HepG2 (cell line): ENCODE measurements at regions not wholly inside any gene's neighbourhood (a gene's known extent, or its start where the extent isn't known, plus 50 kb on each side); places are given as distances from the start of the nearest gene placed in this dataset.

ENCODE experiments used
- ATAC-seq: fragments of 200-7000 bp; cut with Tn5 transposase; 3 replicates; pipeline ENCODE4 v1.9.1; 2020; ENCODE audit warnings: mild to moderate bottlenecking, moderate library complexity
- BruUV-seq: library from RNA; stranded (reverse); fragments of 400-500 nt; replicated peaks from 2 replicates; lab custom pipeline; 2021; lab: Mats Ljungman, UMichigan
- CTCF ChIA-PET: fragments of 300-600 bp; formaldehyde crosslinking; extraction: SDS; loops from one replicate; lab custom pipeline; 2021; ENCODE audit warnings: low total read pairs, inconsistent platforms, low intra/inter-chr PET ratio; lab: Yijun Ruan, JAX
- POLR2A ChIA-PET: fragments of 350-600 bp; sonication (Branson Sonifier 250); formaldehyde crosslinking; loops from one replicate; lab custom pipeline; 2020; ENCODE audit warnings: antibody characterized with exemption, inconsistent platforms; lab: Yijun Ruan, JAX
- DNase-seq: peaks from one replicate; pipeline ENCODE4 v3.0.0-alpha.2; 2015; ENCODE audit warnings: low spot score
- FAIRE-seq: peaks from 3 replicates; lab custom pipeline; 2011; peaks lifted over from hg19 to GRCh38; lab: Jason Lieb, UNC
- H2AFZ ChIP-seq: one replicate; pipeline ENCODE4 v1.6.1; 2011; ENCODE audit warnings: low read length, inconsistent platforms
- H3K27ac ChIP-seq: fragments of 300-600 bp; 3 replicates; pipeline ENCODE4 v1.8.0; 2011; ENCODE audit warnings: mixed run types, mild to moderate bottlenecking, mixed read lengths, low read length, inconsistent platforms; ENCODE audit not compliant: insufficient read depth; ENCODE audit errors: extremely low read length
- H3K27me3 ChIP-seq, 2 experiments: fragments of 200-600 bp in 1 of 2; 2 replicates in 1 of 2; 3 replicates in 1 of 2; pipeline versions ENCODE4 v1.6.0 to v1.8.0; 2011; ENCODE audit warnings: low read length in 2 of 2, mild to moderate bottlenecking in 2 of 2, moderate library complexity in 2 of 2, inconsistent platforms in 1 of 2; ENCODE audit not compliant: insufficient read depth in 2 of 2, control insufficient read depth in 1 of 2
- H3K36me3 ChIP-seq, 2 experiments: fragments of 200-600 bp in 1 of 2; replicated peaks in 1 of 2; 2 replicates in 1 of 2; 3 replicates in 1 of 2; pipeline versions ENCODE4 v1.5.1 to v1.8.0; 2011; ENCODE audit warnings: low read length in 2 of 2, inconsistent platforms in 1 of 2; ENCODE audit not compliant: insufficient read depth in 2 of 2, control insufficient read depth in 1 of 2
- H3K4me1 ChIP-seq: 2 replicates; pipeline ENCODE4 v1.5.1; 2012; ENCODE audit warnings: low read length, inconsistent platforms; ENCODE audit not compliant: insufficient read depth
- H3K4me2 ChIP-seq: 2 replicates; pipeline ENCODE4 v1.6.0; 2011; ENCODE audit warnings: low read depth, low read length, inconsistent platforms
- H3K4me3 ChIP-seq, 3 experiments: fragments of 200-600 bp in 1 of 3; sonication (generic), shearing (Covaris generic) in 1 of 3; replicated peaks in 1 of 3; 2 replicates each; pipeline ENCODE4 v1.5.1; 2011 to 2016; ENCODE audit warnings: low read length in 3 of 3, inconsistent platforms in 2 of 3, low read depth in 2 of 3, mild to moderate bottlenecking in 2 of 3, control low read depth in 1 of 3, mixed read lengths in 1 of 3; ENCODE audit not compliant: insufficient read depth in 1 of 3
- H3K79me2 ChIP-seq: one replicate; pipeline ENCODE4 v1.6.1; 2011; ENCODE audit warnings: low read length, inconsistent platforms; ENCODE audit not compliant: insufficient read depth
- H3K9ac ChIP-seq: 2 replicates; pipeline ENCODE4 v1.6.0; 2011; ENCODE audit warnings: mild to moderate bottlenecking, low read depth, low read length, inconsistent platforms; ENCODE audit not compliant: insufficient read depth
- H3K9me3 ChIP-seq: 2 replicates; pipeline ENCODE4 v1.5.1; 2012; ENCODE audit warnings: mild to moderate bottlenecking, low read length
- H4K20me1 ChIP-seq: 2 replicates; pipeline ENCODE4 v1.6.0; 2011; ENCODE audit warnings: inconsistent platforms, mild to moderate bottlenecking, low read length, moderate library complexity; ENCODE audit not compliant: insufficient read depth
- FOXC1 ChIP-seq: sonication (generic); formaldehyde crosslinking; IDR thresholded peaks from 2 replicates; pipeline ENCODE4 v1.8.0; 2022; ENCODE audit warnings: mild to moderate bottlenecking, missing genetic modification reagents, borderline replicate concordance
- HINFP ChIP-seq: sonication (generic); formaldehyde crosslinking; IDR thresholded peaks from 2 replicates; pipeline ENCODE4 v1.4.0; 2020; ENCODE audit warnings: low read depth, mild to moderate bottlenecking, missing genetic modification reagents
- MAFG ChIP-seq: sonication (generic); formaldehyde crosslinking; IDR thresholded peaks from 2 replicates; pipeline ENCODE4 v1.5.1; 2020; ENCODE audit warnings: mild to moderate bottlenecking, missing genetic modification reagents
- NFATC3 ChIP-seq: sonication (generic); formaldehyde crosslinking; IDR thresholded peaks from 2 replicates; pipeline ENCODE4 v1.5.1; 2020; ENCODE audit warnings: mild to moderate bottlenecking, missing genetic modification reagents
- NFRKB ChIP-seq: fragments of 450-650 bp; IDR thresholded peaks from 2 replicates; pipeline ENCODE4 v1.6.1; 2017
- PHF20 ChIP-seq: sonication (generic); formaldehyde crosslinking; IDR thresholded peaks from 2 replicates; pipeline ENCODE4 v1.5.0; 2020; ENCODE audit warnings: mild to moderate bottlenecking, missing genetic modification reagents
- ZBTB33 ChIP-seq: sonication (generic); formaldehyde crosslinking; IDR thresholded peaks from 2 replicates; pipeline ENCODE4 v1.4.0; 2020; ENCODE audit warnings: missing genetic modification reagents
- ZNF260 ChIP-seq: sonication (generic); formaldehyde crosslinking; IDR thresholded peaks from 2 replicates; pipeline ENCODE4 v1.4.0; 2020; ENCODE audit warnings: missing genetic modification reagents, low read depth, mild to moderate bottlenecking, borderline replicate concordance
- ZNF281 ChIP-seq: sonication (generic); formaldehyde crosslinking; IDR thresholded peaks from 2 replicates; pipeline ENCODE4 v1.4.0; 2020; ENCODE audit warnings: missing genetic modification reagents, borderline replicate concordance
- ZNF567 ChIP-seq: sonication (generic); formaldehyde crosslinking; IDR thresholded peaks from 2 replicates; pipeline ENCODE4 v1.8.1; 2023; ENCODE audit warnings: mild to moderate bottlenecking, missing genetic modification reagents, borderline replicate concordance
- ZNF784 ChIP-seq: sonication (generic); formaldehyde crosslinking; IDR thresholded peaks from 2 replicates; pipeline ENCODE4 v1.5.1; 2020; ENCODE audit warnings: missing genetic modification reagents, mild to moderate bottlenecking, borderline replicate concordance
- WGBS: methylation state at CpG from one replicate; pipeline ENCODE4 v1.1.6; 2017; ENCODE audit warnings: low lambda C conversion rate; 5-methylcytosine and 5-hydroxymethylcytosine counted together
- in situ Hi-C: cut with HindIII; loops from 2 replicates; pipeline ENCODE4 v1.10.0; 2017; ENCODE audit warnings: low pct_unique_long_range_greater_than_20kb; ENCODE audit not compliant: extremely low pct_ligation_motif_present
- intact Hi-C: fragments of 100-400 bp; cut with micrococcal nuclease; formaldehyde crosslinking; loops from one replicate; pipeline ENCODE4 v1.10.0; 2022; ENCODE audit not compliant: unreplicated experiment

GRCh38 chr2:35562488-35562887 lies 793.1 kb upstream of the CRIM1 start:
- DNase-seq (no peak), FAIRE-seq (no peak), ATAC-seq (no peak)
- no peak overlapping the region for H2AFZ ChIP-seq
- ChIA-PET CTCF (no interaction called here), POLR2A (no interaction called here)
- no peak overlapping the region for H3K27ac ChIP-seq
- no peaks in the 10 kb centered on the region for H3K79me2 ChIP-seq
- BruUV-seq: no TSS peak
- no peak overlapping the region for H3K4me2 ChIP-seq
- H3K36me3 ChIP-seq: no peaks in the 10 kb centered on the region
- WGBS: 0% methylated on average over 2 of the region's 2 CpGs
- no peak overlapping the region for H3K4me3 ChIP-seq
- intact Hi-C loops (no loop called here), in situ Hi-C loops (no loop called here)
- no peaks in the 10 kb centered on the region for H4K20me1 ChIP-seq
- peaks cover 44% of the 10 kb centered on the region for H3K9me3 ChIP-seq
- no peaks in the 10 kb centered on the region for H3K27me3 ChIP-seq
- H3K4me1 ChIP-seq: no peaks in the 10 kb centered on the region
- no peak overlapping the region for H3K9ac ChIP-seq
- TF ChIP-seq FOXC1 (CRISPR knock-in tag) (no peak), NFATC3 (CRISPR knock-in tag) (no peak), ZBTB33 (no peak), PHF20 (CRISPR knock-in tag) (no peak), ZNF260 (no peak), ZNF567 (CRISPR knock-in tag) (no peak), NFRKB (no peak), ZNF784 (CRISPR knock-in tag) (no peak), MAFG (CRISPR knock-in tag) (no peak), ZNF281 (no peak), HINFP (CRISPR knock-in tag) (no peak)
